ENCODE measurements at regions not wholly inside any gene's neighbourhood (a gene's known extent, or its start where the extent isn't known, plus 50 kb on each side); places are given as distances from the start of the nearest gene placed in this dataset.
"Not testable (repeated sequence)": the region's sequence is repeated elsewhere in the genome, so short reads cannot be mapped to it uniquely, and the experiment has no call there.

DNA sequence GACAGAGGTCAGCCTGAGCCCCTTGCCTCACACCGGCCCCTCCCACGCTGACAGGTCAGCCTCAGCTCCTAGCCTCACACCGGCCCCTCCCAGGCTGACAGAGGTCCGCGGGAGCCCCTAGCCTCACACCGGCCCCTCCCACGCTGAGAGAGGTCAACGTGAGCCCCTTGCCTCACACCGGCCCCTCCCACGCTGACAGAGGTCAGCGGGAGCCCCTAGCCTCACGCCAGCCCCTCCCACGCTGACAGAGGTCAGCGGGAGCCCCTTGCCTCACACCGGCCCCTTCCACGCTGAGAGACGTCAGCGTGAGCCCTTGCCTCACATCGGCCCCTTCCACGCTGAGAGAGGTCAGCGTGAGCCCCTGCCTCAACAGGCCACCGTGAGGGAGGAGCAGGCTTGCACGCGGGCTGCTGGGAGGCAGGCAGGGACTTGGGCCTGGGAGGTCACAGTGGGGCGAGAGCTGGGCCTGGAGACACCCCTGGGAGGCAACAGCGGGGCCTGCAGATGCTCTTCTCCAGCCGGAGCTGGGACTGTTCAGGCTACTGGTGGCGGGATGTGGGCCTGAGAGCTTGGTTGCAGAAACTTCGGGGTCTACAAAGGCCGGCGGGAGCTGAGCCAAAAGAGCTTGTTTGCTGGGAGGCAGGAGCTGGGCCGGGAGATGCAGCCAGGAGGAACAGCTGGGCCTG lies 356.4 kb downstream of the ZNF37A start:
- H3K27ac ChIP-seq (ENCODE audit: low read depth, low read length); H3K4me1 ChIP-seq (ENCODE audit: control insufficient read depth in 1 of 2, insufficient read depth in 2 of 2, low read length in 2 of 2); BruUV-seq (replicated peaks); DNase-seq (ENCODE audit: low read depth, low spot score); intact Hi-C loops (cut with micrococcal nuclease); H3K4me3 ChIP-seq (replicated peaks in 1 of 2; ENCODE audit: low read depth in 1 of 2, low read length in 2 of 2); H3K9me3 ChIP-seq (ENCODE audit: control insufficient read depth in 1 of 2, insufficient read depth in 1 of 2, low read depth in 1 of 2, low read length in 2 of 2); ATAC-seq; CTCF ChIA-PET; H3K4me2 ChIP-seq (ENCODE audit: low read length); H4K20me1 ChIP-seq (ENCODE audit: insufficient read depth); H3K9me2 ChIP-seq (ENCODE audit: insufficient read depth); RAD21 ChIA-PET (ENCODE audit: low non-redundant PET in 1 of 2, low total read pairs in 2 of 2, uncharacterized antibody in 2 of 2, unreplicated experiment in 2 of 2); H3K36me3 ChIP-seq (ENCODE audit: control insufficient read depth in 1 of 2, insufficient read depth in 2 of 2, low read length in 2 of 2); POLR2A ChIA-PET; H3K9ac ChIP-seq (ENCODE audit: low read length); H3K27me3 ChIP-seq (ENCODE audit: insufficient read depth, low read length); H2AFZ ChIP-seq (ENCODE audit: low read depth, low read length, poor library complexity, severe bottlenecking); H3K79me2 ChIP-seq (ENCODE audit: insufficient read depth, low read length): not testable (repeated sequence)

DNA sequence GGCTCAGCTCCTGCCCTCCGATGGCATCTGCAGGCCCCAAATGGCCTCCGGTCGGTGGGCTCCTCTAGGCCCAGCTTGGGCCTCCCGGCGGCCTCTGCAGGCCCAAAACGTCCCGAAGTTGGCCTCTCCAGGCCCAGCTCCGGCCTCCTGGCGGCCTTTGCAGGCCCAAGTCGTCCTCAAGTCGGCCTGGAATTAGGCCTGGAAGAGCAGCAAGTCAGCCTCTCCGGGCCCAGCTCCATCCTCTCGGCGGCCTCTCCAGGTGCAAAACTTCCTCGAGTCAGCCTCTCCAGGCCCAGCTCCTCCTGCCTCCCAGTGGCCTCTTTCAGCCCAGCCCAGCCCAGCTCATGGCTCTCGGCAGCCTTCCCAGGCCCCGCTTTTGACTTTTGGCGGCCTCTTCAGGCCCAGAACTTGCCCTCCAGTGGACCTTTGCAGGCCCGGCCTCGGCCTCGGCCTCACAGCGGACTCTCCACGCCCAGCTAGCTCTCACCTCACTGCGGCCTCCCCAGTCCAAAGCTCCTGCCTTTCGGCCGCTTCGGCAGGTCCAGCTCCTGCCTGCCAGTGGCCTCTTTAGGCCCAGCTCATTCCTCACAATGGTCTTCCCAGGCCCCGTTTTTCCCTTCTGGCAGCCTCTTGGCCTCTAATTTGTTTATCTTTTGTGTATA lies 357.3 kb downstream of the ZNF37A start:
- intact Hi-C loops (cut with micrococcal nuclease); CTCF ChIA-PET: not testable (repeated sequence)

More for the DNA sequence above, 357.3 kb downstream of the ZNF37A start:
- H3K27me3 ChIP-seq (ENCODE audit: insufficient read depth, low read length); H3K4me2 ChIP-seq (ENCODE audit: low read length); POLR2A ChIA-PET; H3K79me2 ChIP-seq (ENCODE audit: insufficient read depth, low read length); H4K20me1 ChIP-seq (ENCODE audit: insufficient read depth); H3K9ac ChIP-seq (ENCODE audit: low read length); H3K9me2 ChIP-seq (ENCODE audit: insufficient read depth); H2AFZ ChIP-seq (ENCODE audit: low read depth, low read length, poor library complexity, severe bottlenecking); H3K4me1 ChIP-seq (ENCODE audit: control insufficient read depth in 1 of 2, insufficient read depth in 2 of 2, low read length in 2 of 2); H3K36me3 ChIP-seq (ENCODE audit: control insufficient read depth in 1 of 2, insufficient read depth in 2 of 2, low read length in 2 of 2); DNase-seq (ENCODE audit: low read depth, low spot score); H3K4me3 ChIP-seq (replicated peaks in 1 of 2; ENCODE audit: low read depth in 1 of 2, low read length in 2 of 2); H3K9me3 ChIP-seq (ENCODE audit: control insufficient read depth in 1 of 2, insufficient read depth in 1 of 2, low read depth in 1 of 2, low read length in 2 of 2); RAD21 ChIA-PET (ENCODE audit: low non-redundant PET in 1 of 2, low total read pairs in 2 of 2, uncharacterized antibody in 2 of 2, unreplicated experiment in 2 of 2); BruUV-seq (replicated peaks); H3K27ac ChIP-seq (ENCODE audit: low read depth, low read length); ATAC-seq: not testable (repeated sequence)

Data from HCT116 (cell line).